ENCODE measurements at regions not wholly inside any gene's neighbourhood (a gene's known extent, or its start where the extent isn't known, plus 50 kb on each side); places are given as distances from the start of the nearest gene placed in this dataset.

DNA sequence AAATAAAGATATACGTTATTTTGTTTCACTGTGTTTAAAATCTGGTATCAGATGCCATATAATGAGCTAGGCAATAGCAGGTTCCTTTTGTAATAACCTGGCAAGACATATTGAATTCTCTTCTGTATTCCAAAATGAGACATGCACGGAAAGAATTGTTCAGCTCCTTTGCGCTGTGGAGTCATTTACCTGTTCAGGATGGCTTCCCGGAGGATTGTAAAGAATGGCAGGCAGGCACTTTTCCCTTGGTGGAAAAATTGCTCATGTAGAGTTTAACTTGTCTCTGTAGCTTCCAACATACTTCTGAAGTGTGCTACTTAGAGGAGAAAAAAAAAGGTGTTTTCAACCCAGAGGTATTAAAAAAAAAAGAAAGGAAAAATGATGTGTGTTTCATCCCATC lies 805.2 kb downstream of the GALC start:
- ChIA-PET POLR2A (no interaction called here), CTCF (no interaction called here)
- intact Hi-C loops (cut with micrococcal nuclease): no loop called here
- no peaks in the 10 kb centered on the region for H3K27me3 ChIP-seq (ENCODE audit: control insufficient read depth in 2 of 2, insufficient read depth in 2 of 2, low read length in 2 of 2)
- H3K4me1 ChIP-seq (ENCODE audit: control insufficient read depth, extremely low read depth, insufficient read depth, low read length): no peaks in the 10 kb centered on the region
- H3K36me3 ChIP-seq (ENCODE audit: control insufficient read depth in 2 of 2, extremely low read depth in 1 of 2, insufficient read depth in 2 of 2, low read length in 2 of 2): no peaks in the 10 kb centered on the region
- TF ChIP-seq EZH2 (IDR thresholded peaks at IDR 0.05; ENCODE audit: borderline replicate concordance, low read depth, low read length, severe bottlenecking): no peak
- TF ChIP-seq, protein P1, sequence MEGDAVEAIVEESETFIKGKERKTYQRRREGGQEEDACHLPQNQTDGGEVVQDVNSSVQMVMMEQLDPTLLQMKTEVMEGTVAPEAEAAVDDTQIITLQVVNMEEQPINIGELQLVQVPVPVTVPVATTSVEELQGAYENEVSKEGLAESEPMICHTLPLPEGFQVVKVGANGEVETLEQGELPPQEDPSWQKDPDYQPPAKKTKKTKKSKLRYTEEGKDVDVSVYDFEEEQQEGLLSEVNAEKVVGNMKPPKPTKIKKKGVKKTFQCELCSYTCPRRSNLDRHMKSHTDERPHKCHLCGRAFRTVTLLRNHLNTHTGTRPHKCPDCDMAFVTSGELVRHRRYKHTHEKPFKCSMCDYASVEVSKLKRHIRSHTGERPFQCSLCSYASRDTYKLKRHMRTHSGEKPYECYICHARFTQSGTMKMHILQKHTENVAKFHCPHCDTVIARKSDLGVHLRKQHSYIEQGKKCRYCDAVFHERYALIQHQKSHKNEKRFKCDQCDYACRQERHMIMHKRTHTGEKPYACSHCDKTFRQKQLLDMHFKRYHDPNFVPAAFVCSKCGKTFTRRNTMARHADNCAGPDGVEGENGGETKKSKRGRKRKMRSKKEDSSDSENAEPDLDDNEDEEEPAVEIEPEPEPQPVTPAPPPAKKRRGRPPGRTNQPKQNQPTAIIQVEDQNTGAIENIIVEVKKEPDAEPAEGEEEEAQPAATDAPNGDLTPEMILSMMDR (IDR thresholded peaks at IDR 0.05; ENCODE audit: extremely low read depth in 1 of 2, insufficient read depth in 1 of 2, low read depth in 1 of 2, low read length in 2 of 2): no peak
- no peak overlapping the region for H3K4me2 ChIP-seq (ENCODE audit: insufficient read depth, low read length)
- H3K27ac ChIP-seq (ENCODE audit: insufficient read depth, low read depth, low read length): no peak overlapping the region
- H3K9me3 ChIP-seq (replicated peaks; ENCODE audit: control insufficient read depth, insufficient read depth, low read length): no peaks in the 10 kb centered on the region
- H3K9me1 ChIP-seq (replicated peaks; ENCODE audit: control insufficient read depth, extremely low read depth, insufficient read depth, low read length): no peaks in the 10 kb centered on the region
- H3K4me3 ChIP-seq (replicated peaks in 1 of 3; ENCODE audit: insufficient read depth in 1 of 3, low read depth in 1 of 3, low read length in 3 of 3): no peak overlapping the region
- dilution Hi-C loops (cut with MboI; ENCODE audit: extremely low pct_ligation_motif_present, low sequenced_read_pairs): no loop called here
- DNase-seq (ENCODE audit: low read depth, low spot score): no peak
- H3K9ac ChIP-seq (replicated peaks; ENCODE audit: extremely low read depth, insufficient read depth, low read length): no peak overlapping the region
- H2AFZ ChIP-seq (ENCODE audit: low read depth, low read length): no peak overlapping the region
- H3K79me2 ChIP-seq (ENCODE audit: control insufficient read depth, insufficient read depth, low read length): no peaks in the 10 kb centered on the region
- no peak for FAIRE-seq
- no peaks in the 10 kb centered on the region for H4K20me1 ChIP-seq (replicated peaks; ENCODE audit: control insufficient read depth, extremely low read depth, insufficient read depth, low read length)
- BruUV-seq (replicated peaks): no TSS peak

DNA sequence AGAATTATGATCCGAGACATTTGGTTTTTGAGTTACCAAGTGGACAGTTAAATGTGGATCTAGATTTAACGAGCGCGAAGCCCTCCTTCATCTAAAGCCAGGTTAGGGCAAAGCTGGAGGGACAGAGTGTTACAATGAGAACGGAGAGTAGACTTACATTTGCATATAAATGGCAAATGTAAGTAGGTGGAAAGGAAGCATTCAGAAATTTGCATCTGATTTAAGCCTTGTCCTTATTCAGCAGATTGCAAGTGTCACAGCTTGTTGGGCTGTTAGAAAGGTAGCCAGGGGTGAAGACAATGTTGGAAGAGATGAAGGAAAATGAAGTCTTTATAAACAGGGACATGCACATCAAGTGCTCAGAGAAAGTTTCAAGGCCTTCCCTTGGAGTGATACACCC lies 806.2 kb downstream of the GALC start:
- BruUV-seq (replicated peaks): no TSS peak
- Histone ChIP-seq H3K9me1 (replicated peaks; ENCODE audit: control insufficient read depth, extremely low read depth, insufficient read depth, low read length) (no peaks in the 10 kb centered on the region), H3K27ac (ENCODE audit: insufficient read depth, low read depth, low read length) (no peak overlapping the region), H2AFZ (ENCODE audit: low read depth, low read length) (no peak overlapping the region), H3K27me3 (ENCODE audit: control insufficient read depth in 2 of 2, insufficient read depth in 2 of 2, low read length in 2 of 2) (no peaks in the 10 kb centered on the region), H3K9ac (replicated peaks; ENCODE audit: extremely low read depth, insufficient read depth, low read length) (no peak overlapping the region), H3K79me2 (ENCODE audit: control insufficient read depth, insufficient read depth, low read length) (no peaks in the 10 kb centered on the region), H3K9me3 (replicated peaks; ENCODE audit: control insufficient read depth, insufficient read depth, low read length) (no peaks in the 10 kb centered on the region), H3K36me3 (ENCODE audit: control insufficient read depth in 2 of 2, extremely low read depth in 1 of 2, insufficient read depth in 2 of 2, low read length in 2 of 2) (no peaks in the 10 kb centered on the region), H3K4me1 (ENCODE audit: control insufficient read depth, extremely low read depth, insufficient read depth, low read length) (no peaks in the 10 kb centered on the region), H3K4me3 (replicated peaks in 1 of 3; ENCODE audit: insufficient read depth in 1 of 3, low read depth in 1 of 3, low read length in 3 of 3) (no peak overlapping the region), H3K4me2 (ENCODE audit: insufficient read depth, low read length) (no peak overlapping the region), H4K20me1 (replicated peaks; ENCODE audit: control insufficient read depth, extremely low read depth, insufficient read depth, low read length) (no peaks in the 10 kb centered on the region)
- dilution Hi-C loops (cut with MboI; ENCODE audit: extremely low pct_ligation_motif_present, low sequenced_read_pairs): no loop called here
- CTCF ChIA-PET: no interaction called here
- POLR2A ChIA-PET: no interaction called here
- DNase-seq (ENCODE audit: low read depth, low spot score): no peak
- FAIRE-seq: no peak
- intact Hi-C loops (cut with micrococcal nuclease): no loop called here
- no peak for TF ChIP-seq EZH2 (IDR thresholded peaks at IDR 0.05; ENCODE audit: borderline replicate concordance, low read depth, low read length, severe bottlenecking)
